ENCODE measurements at regions not wholly inside any gene's neighbourhood (a gene's known extent, or its start where the extent isn't known, plus 50 kb on each side); places are given as distances from the start of the nearest gene placed in this dataset.
A peak's percentile ranks its signal among the peaks of the same experiment; 100 is the strongest.

DNA sequence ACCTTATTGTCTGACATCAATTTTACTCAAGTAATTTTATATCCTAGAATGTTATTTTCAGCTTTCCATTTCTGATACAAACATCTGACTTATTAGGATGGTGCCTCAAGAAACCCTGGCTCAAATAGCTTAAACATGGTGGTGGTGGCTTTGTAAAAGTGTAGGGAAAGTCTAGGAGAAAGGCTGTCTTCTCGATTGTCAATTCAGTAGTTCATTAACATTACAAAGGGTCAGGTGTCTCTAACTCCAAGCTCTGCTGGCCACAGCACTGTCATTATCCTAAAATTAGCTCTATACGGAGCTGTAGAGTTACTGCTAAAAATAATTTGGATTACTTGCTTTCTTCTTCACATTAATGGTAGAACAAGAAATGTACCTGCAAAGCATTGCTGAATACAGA lies 1360.1 kb upstream of the CDH6 start:
- DNase-seq, result no peak

DNA sequence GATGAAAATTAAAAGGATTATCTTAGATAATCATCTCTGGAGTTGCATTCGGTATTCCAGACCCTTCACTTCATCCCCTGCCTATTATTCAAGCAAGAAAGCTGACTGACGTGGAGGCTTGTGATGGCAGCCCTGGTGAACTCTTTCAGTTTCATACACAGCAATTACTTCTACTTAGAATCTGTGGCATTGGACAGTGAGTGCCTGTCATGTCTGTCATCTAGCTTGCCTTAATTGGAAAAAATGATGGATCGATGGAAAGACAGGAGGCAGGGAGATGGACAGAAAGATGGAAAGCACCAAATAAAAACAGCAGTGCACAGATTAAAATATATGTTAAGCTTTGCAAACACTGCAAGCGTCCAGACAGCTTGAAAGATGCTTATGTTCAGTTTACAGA lies 1371.0 kb upstream of the CDH6 start:
- peak in 1 of 3 donors; percentile 7 for DNase-seq

DNA sequence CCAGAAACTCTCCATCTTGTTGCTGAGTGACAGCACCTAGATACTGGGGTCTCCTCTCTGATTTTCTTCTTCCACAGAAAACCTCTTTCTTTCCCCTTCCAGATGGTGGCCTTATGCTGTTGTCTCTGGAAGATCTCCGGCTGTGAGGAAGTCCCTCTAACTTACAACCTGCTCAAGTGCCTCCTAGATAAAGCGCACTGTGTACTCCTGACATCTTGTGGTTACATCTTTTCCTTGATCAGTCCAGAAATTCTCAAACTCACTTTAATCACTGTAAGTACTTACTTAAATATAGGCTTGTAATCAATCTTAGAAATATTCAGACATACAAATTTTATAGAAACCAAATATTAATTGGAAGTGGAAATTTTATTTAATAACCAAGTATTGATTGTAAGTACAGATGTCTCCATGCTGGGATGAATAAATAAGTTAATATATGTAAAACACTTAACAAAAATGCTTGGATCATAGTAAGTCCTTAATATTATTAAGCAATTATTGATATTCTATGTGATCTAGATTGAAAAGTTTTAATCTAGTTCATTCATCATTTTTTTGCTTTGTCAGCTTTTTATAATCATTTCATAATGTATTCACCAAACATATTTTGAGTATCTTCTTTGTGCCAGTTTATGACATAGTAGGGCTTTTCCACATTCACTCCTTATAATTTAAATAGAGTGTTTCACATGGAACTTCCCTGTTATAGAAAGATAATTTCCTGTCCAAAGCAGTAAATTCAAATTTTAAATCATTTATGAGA lies 1381.4 kb upstream of the CDH6 start:
- peak in 1 of 3 donors; percentile 3 for DNase-seq

DNA sequence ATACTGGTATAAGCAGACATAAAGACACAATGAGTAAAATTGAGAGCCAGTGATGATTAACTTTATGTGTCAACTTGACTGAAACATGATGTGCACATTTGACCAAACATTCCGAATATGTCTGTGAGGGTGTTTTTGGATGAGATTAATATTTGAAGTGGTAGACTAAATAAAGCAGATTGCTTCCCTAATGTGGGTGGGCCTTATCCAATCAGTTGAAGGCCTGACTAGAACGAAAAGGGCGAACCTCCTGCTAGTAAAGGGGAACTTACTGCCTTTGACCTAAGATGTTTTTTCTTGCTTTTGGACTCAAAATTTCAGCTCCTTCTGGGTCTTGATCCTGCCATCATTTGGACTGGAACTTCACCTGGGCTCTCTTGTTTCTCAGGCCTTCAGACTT lies 1387.7 kb upstream of the CDH6 start:
- no peak for DNase-seq

DNA sequence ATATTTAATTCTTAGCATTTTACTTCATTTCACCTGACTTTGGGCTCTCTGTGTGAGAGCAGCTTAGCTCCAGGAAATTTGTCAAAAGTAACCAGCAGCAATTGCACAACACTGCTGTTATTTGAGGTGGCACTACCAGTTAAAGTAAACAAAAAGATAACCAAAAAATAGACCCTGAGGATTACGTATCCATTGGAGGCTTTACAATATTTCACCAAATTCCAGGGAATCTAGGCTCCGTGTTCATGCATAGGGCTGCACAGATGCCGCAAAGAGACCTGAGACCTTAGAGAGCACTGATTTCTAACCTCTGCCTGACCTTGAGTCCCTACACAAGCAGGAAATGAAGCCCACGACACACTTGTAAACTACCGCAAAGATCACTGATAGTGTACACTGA lies 1392.7 kb upstream of the CDH6 start:
- no peak for DNase-seq

DNA sequence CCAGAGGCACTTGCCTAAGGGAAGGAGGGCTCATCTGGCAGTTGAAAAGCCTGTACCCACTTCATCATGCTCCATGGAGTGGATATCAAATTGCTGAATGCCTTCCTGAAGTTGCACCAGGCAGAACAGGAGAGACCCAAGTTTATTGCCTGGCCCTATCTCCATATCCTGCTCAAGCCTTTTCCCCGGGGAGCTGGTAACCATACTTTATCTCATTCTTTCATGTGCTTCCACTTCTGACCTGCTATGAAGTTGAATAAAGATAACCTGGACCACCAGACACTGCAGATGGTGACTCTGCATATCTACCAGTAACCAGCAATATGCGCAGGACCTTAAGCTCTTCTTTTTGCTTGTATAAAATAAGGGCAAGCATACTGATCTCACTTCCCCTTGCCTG lies 1397.5 kb upstream of the CDH6 start:
- DNase-seq, result no peak

DNA sequence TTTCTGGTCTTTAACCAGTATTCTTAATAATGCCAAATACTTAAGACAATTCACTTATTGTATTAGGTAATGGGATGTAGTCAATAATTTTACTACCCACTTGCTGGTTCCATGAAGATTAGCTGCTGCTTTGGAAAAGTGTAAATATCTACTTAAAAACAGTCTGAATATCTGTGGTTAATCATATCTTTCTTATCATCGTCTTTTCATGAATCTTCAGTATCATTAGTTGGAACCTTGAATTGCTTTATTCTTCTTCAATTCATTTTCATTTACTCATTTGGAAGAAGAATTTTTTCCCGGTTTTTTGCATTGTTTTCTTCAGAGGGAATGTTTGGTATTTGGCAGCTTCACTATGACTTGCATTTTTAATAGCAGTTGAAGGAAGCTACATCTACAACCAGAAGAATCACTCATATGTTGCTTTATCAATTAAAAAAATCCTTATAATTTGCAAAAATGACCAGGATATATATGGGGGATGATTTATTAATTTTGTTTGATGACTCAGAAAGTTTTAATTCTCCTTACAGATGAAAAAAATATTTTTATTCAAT lies 1398.3 kb upstream of the CDH6 start:
- DNase-seq, result no peak

DNA sequence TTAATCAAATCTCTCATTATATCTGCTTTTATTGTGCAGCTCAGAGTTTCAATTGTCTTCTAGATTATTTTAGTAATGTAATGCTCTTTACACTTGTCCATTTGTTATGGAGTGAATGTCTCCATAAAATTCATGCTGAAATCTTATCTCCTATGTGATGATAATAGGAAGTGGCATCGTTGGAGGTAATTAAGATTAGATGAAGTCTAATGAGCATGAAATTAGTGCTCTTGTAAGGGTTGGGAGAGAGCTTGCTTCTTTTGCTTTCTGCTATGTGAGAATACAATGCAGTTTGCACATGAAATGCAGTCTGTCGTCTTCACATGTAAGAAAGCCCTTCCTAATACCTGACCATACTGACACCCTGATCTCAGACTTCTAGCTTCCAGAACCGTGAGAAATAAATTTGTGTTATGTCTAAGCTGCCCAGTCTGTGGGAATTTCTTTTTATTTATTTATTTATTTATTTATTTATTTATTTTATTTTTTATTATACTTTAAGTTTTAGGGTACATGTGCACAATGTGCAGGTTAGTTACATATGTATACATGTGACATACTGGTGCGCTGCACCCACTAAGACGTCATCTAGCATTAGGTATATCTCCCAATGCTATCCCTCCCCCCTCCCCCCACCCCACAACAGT lies 1399.2 kb upstream of the CDH6 start:
- no peak for DNase-seq

DNA sequence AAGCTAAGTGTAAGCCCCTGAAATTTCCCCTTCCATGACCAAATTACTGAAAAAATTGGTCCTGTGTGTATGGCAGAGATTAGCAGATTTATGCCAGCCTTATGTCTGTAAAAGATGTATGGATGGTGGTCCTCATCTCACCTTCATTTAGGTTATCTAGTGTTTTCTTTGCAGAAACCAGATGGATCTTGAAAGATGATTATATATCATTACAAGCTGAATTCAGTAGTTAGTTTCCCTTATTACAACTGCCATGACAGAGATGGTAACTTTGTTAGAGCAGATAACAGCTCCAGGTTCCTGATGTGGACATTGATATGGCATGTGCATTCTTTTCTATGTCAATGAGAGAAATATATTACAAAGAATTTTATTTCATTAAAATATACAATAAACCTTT lies 1403.2 kb upstream of the CDH6 start:
- no peak for DNase-seq

DNA sequence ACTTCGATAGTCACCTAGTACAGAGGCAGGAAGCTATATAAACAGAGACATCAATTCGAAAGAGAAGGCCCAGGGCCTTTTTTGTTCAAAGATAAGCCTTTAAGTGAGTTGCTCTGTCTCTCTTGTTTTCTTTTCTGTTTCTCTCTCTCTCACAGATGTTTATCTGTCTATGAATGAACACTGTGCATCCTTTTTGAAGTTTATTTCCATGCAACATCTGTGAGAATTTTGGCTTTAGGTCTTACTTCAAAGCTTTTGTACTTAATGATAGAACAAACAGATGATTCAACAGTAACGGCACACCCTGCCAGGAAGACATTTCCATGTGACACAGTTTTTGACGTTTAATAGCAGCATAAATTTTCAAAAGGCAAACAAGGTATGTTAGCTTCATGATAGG lies 1413.1 kb upstream of the CDH6 start:
- DNase-seq, result no peak

DNA sequence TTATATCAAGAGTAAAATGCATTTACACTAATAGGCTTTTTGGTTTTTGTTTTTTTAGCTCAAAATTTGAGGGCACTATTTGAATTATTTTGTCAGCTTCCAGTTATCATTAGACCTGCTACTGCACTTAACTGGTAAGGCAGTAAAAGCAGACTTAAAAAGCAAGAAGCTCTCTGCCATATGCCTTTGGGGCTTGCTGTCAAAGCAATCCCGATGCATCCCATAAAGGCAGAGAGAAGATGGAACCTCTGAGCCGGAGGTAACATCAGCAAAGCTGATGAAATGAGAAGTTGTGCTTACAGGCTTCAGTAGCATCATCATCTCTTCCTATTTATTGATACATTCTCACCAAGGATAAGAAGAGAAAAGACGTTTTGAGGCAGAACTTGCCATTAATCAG lies 1414.3 kb upstream of the CDH6 start:
- DNase-seq, result no peak

DNA sequence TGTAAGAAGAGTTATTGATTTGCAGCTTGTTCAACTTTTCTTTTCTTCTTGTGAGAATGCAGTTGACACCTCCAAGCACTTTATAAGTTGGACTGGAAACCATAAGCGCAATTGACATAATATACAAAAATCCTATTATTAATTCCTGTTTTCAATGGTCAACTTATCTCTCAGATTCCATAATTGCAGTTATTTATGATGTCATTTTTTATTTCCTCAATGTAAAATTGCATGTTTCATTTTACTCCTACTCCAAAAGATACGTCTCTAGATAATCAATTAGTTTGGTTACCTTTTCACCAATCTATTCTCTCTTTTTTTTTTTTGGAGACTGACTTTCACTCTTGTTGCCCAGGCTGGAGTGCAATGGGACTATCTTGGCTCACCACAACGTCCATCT lies 1416.1 kb upstream of the CDH6 start:
- DNase-seq, result no peak

DNA sequence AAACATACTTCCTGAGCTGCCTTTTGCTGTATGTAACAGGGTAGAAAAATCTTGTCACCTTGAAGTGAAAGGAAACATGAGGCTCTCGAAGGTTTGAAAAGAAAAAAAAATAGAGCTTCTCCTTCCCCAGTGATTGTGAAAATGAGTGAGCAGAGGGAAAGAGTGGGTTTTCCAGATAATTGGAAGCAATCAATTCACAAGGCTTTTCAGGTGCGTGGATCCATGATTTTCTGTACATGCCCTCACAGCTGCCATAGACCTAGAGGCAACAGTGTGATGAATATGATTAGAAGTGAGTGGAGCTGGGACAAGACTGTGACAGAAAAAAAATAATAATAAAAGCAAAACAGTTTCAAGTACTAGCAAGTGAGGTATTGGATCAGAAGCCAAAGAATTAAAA lies 1422.5 kb upstream of the CDH6 start:
- no peak for DNase-seq

DNA sequence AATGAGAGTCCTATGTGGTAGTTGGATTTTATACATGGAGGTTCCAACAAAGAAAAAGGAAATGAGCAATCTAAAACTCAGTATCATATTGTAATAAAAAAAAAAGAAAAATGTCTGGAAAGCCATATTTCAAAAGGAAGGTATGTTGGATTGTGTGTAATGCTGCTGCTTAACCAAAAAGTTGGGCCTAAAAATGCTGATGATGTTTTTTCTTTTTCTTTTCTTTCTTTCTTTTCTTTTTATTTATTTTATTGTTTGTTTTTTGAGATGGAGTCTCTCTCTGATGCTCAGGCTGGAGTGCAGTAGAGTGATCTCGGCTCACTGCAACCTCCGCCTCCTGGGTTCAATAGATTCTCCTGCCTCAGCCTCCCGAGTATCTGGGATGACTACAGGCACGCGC lies 1424.0 kb upstream of the CDH6 start:
- no peak for DNase-seq

DNA sequence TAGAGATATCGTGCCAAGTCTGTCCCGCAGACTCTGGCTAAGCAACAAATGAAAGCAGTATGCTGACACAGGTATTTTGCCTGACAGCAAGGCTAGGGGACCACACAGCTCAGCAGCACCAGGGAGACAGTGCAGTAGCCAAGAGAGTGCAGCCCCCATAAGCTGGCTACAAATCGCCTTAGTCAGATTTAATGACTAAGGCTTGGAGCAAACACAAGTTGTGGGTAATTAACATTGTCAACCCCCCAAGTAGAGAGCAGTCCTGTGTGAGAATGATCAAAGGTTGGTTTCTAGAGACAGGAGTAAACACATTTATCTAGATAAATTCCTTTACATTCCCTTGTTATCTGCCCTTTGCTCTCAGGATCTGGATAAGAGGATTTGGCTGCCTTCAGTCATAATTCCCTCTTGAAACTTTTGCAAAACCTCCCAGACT lies 1434.5 kb upstream of the CDH6 start:
- DNase-seq, result no peak

DNA sequence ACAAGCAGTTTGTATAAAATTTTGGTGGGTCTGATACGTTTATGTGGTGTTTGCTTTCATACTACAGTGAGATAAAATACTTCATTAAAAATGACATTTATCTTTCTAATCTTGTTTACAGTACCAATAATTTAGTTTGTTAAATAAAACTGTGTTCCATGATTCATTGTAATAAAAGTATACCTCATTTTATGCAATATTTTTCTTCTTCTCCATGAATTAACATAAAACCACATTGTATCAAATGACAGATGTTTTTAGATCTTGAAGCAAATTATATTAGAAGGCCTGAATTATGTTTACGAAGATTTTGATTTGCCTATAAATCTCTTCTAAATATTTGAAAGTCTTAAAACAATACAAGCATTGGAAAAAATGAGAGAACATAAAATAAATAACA lies 1443.0 kb upstream of the CDH6 start:
- DNase-seq, result no peak

DNA sequence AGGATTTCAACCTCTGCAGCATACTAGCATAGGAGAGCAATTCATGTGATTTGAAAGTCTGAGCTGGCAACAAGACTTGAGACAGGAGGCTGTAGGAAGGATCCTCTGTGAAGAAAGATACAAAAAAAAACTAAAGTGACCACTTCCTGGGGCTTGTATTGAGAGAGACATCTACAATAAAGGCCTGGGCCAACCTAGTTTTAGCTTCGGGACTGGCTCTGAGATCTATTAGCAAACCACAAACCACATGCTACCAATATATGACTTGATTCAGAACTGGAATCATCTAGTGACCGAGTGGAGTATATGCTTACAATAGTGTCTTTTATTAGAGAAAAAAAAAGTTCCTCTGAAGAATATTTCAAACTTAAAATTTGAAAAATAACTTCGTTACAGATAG lies 1448.9 kb upstream of the CDH6 start:
- no peak for DNase-seq

DNA sequence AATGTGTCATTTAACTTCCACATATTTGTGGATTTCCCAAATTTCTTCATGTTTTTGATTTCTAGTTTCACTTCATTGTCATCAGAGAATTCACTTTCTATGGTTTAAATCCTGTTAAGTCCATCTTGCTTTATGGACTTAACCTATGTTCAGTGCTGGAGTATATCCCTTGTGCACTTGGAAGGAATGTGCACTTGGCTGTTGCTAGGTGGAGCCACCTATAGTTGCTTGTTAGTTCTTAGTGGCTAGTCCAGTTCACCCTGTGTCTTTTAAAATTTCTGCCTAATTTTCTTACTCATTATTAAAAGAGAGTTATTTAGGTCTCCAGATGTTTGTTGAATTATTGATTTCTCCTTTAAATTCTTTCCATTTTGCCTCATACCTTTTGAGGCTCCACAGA lies 1472.5 kb upstream of the CDH6 start:
- DNase-seq, result no peak

DNA sequence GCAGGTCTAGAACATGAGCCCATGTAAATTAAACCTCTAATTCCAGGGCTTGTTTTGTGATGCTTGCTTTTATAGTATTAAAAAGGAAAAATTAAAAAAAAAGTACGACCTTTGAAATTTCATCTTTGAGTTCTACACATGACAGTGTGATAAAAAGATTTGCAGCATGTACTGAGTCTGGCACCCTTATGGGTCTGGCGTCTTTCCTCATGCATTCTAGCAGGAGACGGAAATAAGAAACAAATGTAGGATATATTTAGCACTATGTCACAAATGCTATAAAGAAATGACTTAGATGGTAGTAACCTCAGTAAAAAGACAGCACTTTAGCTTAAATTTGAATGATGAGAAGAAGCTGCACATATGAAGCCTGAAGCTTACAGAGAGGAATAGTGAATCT lies 1474.3 kb upstream of the CDH6 start:
- peak in 1 of 3 donors; percentile 7 for DNase-seq

DNA sequence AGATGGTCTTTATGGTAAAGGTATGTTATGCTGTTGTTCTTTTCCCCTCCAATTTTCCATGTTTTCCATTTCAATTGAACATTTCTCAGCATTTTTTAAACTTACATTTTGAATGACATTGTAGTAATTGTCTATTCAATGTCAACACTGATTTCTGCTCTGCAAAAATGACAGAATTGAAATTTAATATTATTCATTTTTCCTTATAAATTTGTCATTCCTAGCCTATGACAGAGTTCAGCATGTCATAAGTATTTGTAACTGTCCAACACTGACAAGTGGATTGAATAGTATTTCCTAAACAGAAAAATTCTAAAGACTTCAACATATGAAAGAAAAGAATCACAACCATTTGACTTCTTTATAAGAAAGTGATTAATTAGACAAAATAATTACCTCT lies 1478.3 kb upstream of the CDH6 start:
- no peak for DNase-seq

DNA sequence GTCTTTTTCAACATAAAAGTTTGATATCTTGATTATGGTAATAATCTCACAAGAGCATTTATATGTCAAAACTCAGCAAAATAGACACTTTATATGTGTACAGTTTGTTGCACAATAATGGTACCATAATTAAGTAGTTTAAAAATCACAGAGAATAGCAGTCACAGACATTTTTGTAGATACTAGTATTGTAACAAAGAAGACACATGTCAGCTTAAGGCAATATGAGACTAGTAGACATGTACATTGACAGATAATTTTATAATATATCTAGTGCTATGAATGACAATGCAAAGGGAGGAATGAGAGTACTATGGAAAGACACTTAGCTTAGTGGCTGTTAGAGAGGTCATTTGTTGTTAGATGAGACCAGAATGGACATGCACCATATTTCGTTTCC lies 1490.6 kb upstream of the CDH6 start:
- DNase-seq, result no peak

DNA sequence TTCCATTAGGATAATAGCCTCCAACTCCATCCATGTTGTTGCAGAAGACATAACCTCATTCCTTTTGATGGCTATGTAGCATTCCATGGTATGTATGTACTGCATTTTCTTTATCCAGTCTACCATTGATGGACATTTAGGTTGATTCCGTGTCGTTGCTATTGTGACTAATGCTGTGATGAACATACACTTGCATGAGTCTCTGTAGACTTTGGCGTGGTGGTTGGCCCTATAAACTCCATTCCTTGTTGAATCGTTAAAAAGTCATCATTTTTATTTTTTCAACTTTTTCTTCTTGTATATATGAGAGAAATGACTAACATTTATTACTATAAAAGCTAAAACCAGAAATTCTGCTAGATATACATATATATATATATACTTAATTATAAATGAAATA lies 1491.9 kb upstream of the CDH6 start:
- no peak for DNase-seq

DNA sequence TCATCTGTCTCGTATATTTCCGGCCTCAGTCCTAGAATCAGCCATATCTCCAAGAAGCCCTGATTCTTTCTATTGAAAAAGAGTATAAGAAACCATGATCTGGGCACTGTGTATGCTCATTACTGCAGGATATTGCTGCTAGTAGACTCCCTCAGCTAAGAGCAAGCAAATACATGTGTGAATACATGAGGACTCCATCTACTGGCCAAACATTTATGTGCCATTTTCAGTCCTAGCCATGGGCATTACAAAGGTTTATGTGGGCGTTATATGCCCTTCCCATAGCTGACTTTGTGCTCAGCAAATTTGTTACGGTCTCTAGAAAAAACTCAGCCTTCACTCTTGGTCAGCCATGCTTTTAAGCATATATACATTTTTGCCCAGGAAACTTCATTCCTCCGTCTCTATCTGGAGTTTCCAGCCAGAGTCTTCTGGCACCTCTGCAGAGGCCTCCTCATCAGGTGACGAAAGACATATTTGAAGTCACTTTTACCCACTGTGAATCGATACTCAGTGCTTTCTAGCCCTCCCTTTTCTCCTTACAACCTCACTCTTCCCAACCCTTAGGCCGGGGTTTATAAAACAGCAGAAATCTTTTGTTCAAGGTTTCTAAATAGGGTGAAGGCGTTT lies 1495.6 kb upstream of the CDH6 start:
- DNase-seq, result peak in 2 of 3 donors; percentile 0 to 15

All from muscle of back (tissue), 3 donors.